Stomach (tissue), 4 donors: ENCODE measurements at regions not wholly inside any gene's neighbourhood (a gene's known extent, or its start where the extent isn't known, plus 50 kb on each side); places are given as distances from the start of the nearest gene placed in this dataset.

ENCODE experiments used
- CTCF ChIP-seq, 7 experiments: fragments of 450-650 bp in 4 of 7; fragments of 200-600 bp in 3 of 7; sonication (generic) in 3 of 7; IDR thresholded peaks; one replicate each; pipeline ENCODE4 v1.5.1; 2016 to 2019; ENCODE audit warnings: antibody characterized with exemption in 7 of 7, control low read depth in 2 of 7, mild to moderate bottlenecking in 1 of 7
- EP300 ChIP-seq: sonication (generic); formaldehyde crosslinking; IDR thresholded peaks from one replicate; pipeline ENCODE4 v1.6.1; 2017; ENCODE audit warnings: antibody characterized with exemption
- POLR2A ChIP-seq, 4 donors: fragments of 450-650 bp; IDR thresholded peaks; one replicate each; pipeline ENCODE4 v1.6.1; 2016; ENCODE audit warnings: antibody characterized with exemption in 4 of 4, control low read depth in 2 of 4, mild to moderate bottlenecking in 1 of 4, moderate library complexity in 1 of 4

- TF ChIP-seq CTCF (IDR thresholded peaks at IDR 0.05) (no peak), EP300 (no peak), POLR2A (IDR thresholded peaks at IDR 0.05) (no peak)
These were observed 153.3 kb downstream of the LSMEM1 start for GRCh38 chr7:112634107-112634506.
